ENCODE measurements at regions not wholly inside any gene's neighbourhood (a gene's known extent, or its start where the extent isn't known, plus 50 kb on each side); places are given as distances from the start of the nearest gene placed in this dataset.
"Not testable (repeated sequence)": the region's sequence is repeated elsewhere in the genome, so short reads cannot be mapped to it uniquely, and the experiment has no call there.

- no peak for DNase-seq
Measured at GRCh38 chr3:187852842-187853730, 107.8 kb upstream of the BCL6 start.

DNA sequence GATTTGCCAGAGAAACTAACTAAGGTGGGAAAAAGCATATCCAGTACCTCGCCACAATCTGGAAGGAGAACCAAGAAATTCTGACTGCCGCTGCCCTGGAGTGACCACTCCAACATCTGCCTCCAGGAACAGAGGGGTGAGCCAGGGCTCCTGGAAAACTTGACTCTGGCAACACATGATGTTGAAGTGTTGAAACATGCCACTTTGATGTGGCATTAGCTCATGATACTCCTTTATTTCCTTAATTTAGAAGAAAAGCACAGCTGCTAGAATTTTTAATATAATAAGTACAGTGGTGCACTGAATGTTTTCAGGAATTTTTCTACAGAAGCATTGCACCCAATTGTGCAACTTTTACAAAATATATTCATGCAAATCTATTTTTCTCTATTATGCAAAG, 109.9 kb upstream of the BCL6 start:
- DNase-seq, result no peak

GRCh38 chr3:187856555-187856954, 111.3 kb upstream of the BCL6 start:
- DNase-seq, result no peak

GRCh38 chr3:187858041-187858440, 112.8 kb upstream of the BCL6 start:
- DNase-seq, result no peak

DNA sequence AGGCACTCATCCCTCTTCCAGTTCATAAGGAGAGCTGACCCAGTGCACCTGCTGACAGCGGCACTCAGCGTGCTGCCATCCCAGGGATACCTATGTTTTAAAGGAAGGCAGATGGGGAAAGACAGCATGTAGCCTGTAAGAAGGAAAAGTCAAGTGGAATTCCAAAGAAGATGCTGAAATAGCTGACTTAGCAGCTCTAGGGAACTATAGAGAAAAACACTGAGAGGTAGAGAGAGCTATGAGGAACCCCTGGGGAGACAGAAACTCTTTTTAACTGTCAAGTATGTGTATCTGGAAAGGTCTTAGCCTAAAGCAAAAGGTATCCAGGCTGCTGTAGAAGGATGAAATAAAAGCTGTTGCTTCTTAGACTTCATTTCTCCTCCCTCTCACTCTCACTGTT, 113.4 kb upstream of the BCL6 start:
- DNase-seq, result no peak

- DNase-seq, result not testable (repeated sequence)
Measured at GRCh38 chr3:187862701-187863277, 117.5 kb upstream of the BCL6 start.

- no peak for DNase-seq
Measured at GRCh38 chr3:187870360-187871203, 125.3 kb upstream of the BCL6 start.

- no peak for DNase-seq
Measured at GRCh38 chr3:187871204-187871591, 125.9 kb upstream of the BCL6 start.

DNA sequence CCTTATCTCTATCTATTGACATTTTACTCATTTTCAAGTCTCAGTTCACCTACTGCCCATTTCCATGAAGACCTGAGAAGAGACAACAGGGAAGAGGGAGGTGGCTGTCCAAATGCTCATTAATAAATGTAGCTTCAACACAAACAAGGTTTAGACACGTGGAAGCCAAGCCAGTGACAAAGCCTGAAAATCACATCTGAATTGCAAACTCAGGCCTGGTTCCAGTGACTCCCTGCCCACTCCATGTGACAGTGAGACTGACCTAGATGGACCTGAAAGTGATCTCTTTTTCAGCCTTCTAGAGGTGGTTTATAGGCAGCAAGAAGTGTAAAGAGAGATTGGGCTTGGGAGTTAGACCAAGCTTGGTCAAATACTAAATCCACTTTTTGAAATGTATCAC, 126.6 kb upstream of the BCL6 start:
- no peak for DNase-seq

DNA sequence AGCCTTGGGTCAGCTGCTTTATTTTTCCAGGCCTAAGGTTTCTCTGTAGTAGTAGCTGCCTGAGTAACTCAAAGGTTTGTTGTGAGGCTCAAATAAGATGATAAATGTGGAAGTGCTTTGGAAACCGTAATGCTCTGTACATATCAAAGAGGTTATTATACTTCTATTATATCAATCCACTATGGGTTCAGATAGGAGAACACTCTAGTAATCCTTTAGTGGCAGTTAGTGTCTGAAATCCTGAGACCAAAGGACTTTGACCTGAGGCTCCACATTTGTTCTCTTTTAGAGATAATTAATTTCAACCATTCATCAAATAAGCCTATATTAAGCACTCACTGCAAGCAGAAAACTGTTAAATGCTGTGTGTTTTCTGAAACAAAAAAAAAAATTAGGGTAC, 128.6 kb upstream of the BCL6 start:
- no peak for DNase-seq

DNA sequence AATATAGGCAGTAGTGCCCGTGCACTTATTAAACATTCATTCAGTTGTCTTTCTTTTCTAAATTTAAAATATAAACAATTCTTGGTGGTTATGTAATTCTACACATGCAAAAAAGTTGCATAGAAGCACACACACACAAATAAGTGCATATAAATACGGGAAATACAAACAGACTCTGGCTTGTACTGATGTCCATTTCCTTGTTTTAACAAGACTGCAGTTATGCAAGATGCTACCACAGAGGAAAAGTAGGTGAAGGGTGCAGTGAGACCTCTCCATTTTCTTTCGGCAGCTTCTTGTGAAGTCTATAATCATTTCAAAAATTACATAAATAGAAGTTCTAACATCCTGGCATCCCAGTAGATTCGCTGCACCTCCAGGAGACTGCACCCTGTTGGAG, 130.6 kb upstream of the BCL6 start:
- no peak for DNase-seq

GRCh38 chr3:187878772-187879518, 133.7 kb upstream of the BCL6 start:
- DNase-seq, result no peak

DNA sequence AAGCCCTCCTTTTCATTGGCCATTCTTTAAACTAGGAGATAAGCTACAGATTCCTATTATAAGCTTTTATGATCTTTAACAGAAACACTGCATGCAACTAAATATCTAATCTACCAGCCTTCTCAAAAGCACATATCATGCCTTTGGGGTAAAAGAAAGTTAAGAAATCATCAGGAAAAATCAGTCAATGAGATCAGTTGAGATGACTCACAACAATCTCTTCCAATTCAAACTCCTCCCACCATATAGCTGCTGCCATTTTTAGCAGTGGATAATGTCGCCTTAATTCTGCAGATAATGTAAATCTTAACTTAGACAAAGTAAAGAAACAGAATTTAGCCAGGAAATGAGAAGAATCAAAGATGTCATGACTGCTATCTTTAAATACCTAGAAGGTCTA, 135.2 kb upstream of the BCL6 start:
- DNase-seq, result no peak

DNA sequence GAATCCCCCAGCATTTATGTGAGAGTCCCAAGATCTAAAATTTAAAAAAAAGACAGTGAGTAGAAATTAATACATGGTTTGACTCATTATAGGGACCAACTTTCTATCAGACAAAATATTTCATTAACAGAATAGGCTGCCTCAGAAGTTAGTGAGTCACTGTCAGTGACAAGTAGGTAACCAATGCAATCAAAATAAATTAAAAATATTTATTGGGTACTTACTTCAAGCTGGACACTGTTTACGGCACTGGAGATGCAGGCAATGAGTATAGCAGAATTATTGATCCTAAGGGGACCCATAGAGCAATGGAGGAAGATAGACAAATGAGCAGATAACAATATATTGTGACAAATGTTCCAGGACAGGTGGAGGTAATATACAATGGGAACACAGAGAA, 135.6 kb upstream of the BCL6 start:
- DNase-seq, result no peak

DNA sequence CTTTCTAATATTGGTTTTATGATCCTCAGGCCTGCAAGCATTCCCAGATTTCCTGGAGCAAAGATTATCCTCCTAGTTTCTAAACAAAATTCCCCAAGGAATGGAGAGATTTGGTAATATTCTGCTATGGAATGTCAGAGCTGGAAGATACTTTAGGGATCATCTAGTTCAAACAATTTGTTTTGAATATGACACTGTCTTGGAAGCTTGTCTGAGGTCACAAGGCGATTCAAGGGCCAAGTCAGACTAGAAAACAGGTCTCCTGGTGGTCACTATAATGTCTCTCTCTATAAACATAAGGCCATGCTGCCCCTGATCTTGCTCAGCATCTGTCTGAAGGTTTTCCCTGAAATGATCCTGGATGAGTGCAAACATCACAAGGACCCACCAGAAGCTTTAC, 143.4 kb upstream of the BCL6 start:
- DNase-seq, result no peak

GRCh38 chr3:187889106-187889505, 143.8 kb upstream of the BCL6 start:
- no peak for DNase-seq

- no peak for DNase-seq
Measured at GRCh38 chr3:187889601-187890404, 144.5 kb upstream of the BCL6 start.

GRCh38 chr3:187890405-187890752, 145.1 kb upstream of the BCL6 start:
- DNase-seq, result not testable (repeated sequence)

DNA sequence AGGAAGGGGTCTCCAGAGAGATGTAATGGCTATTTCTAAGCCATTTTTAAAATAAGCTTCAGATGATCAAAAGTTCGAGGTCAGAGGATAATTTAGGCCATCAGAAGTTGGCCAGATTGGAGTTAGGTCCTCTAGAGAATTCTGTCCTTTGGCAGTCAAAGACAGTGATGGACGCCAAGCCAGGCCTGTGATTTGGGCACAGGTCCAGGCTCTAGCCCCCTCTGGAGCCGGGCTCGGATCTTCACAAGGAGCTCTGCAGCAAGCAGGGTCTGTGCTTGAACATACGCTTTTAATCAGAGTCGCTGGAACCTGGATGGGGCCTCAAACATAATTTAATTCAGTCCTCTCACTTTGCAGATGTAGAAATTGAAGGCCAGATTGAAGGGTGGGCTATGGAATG, 151.4 kb upstream of the BCL6 start:
- no peak for DNase-seq

DNA sequence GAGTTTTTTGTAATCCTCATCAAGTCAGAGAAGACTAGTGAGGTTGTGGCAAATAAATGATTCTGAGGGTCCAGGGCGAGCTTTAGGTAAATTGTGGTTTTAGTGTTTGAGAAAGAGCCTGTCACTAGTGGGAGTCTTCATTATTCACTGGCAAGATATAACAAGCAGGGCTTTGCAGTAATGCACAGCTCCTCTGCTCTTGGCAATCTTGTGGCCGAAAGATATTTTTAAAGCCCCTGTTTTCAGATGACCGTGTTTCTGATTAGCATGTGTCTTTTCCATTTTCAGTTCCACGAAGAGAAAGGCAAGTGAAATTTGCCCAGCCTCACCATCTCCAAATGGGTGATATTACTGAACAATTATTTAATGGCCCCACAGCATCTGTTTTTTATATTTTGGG, 154.0 kb upstream of the BCL6 start:
- DNase-seq, result no peak

GRCh38 chr3:187900993-187901755, 155.9 kb upstream of the BCL6 start:
- DNase-seq, result no peak

Data from GOT3 (cell line).